ENCODE measurements at regions not wholly inside any gene's neighbourhood (a gene's known extent, or its start where the extent isn't known, plus 50 kb on each side); places are given as distances from the start of the nearest gene placed in this dataset.

DNA sequence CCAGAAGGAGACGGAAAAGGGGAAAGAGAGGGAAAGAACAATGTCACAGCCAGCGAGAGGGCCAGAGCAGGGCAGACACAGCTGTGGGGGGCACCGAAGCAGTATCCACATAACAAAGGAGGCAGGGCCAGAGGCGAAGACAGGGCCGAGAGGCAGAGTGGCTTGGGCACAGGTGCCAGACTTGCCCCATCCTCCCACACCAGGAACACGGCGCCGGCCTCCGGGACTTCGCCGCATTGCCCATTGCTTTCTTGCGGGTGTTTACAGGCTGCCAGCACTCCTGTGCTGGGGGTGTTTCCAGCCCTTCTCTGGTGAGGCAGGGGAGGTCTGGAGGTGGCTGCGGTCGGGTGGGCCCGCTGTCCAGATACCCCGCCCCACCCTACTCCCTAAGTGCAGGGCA is 78.0 kb downstream of the ENGASE start:
- H2BK15ac ChIP-seq (ENCODE audit: low read depth, low read length): no peak overlapping the region
- Mint-ChIP-seq H3K4me1 (peaks cover 18 to 37% of the 10 kb centered on the region in 2 experiments), H3K9me3 (no peaks in the 10 kb centered on the region), H3K27ac (peak overlapping the region; percentile 77 to 80 (median 78); a peak in 5 of 7 replicates), H3K4me3 (no peak overlapping the region), H3K36me3 (ENCODE audit: insufficient read depth in 1 of 3, low read depth in 3 of 3) (no peaks in the 10 kb centered on the region), H3K27me3 (ENCODE audit: low read depth) (no peaks in the 10 kb centered on the region; the same call in 1 of the 2 replicates)
- H2BK120ac ChIP-seq (ENCODE audit: low read depth, low read length, poor library complexity, severe bottlenecking): no peak overlapping the region
- H3K4ac ChIP-seq (ENCODE audit: low read depth, low read length): no peak overlapping the region
- H3K14ac ChIP-seq (ENCODE audit: insufficient read depth, low read length): no peak overlapping the region
- no peak overlapping the region for H3K56ac ChIP-seq (ENCODE audit: insufficient read length, low read depth, low read length)
- TF ChIP-seq, protein P1, sequence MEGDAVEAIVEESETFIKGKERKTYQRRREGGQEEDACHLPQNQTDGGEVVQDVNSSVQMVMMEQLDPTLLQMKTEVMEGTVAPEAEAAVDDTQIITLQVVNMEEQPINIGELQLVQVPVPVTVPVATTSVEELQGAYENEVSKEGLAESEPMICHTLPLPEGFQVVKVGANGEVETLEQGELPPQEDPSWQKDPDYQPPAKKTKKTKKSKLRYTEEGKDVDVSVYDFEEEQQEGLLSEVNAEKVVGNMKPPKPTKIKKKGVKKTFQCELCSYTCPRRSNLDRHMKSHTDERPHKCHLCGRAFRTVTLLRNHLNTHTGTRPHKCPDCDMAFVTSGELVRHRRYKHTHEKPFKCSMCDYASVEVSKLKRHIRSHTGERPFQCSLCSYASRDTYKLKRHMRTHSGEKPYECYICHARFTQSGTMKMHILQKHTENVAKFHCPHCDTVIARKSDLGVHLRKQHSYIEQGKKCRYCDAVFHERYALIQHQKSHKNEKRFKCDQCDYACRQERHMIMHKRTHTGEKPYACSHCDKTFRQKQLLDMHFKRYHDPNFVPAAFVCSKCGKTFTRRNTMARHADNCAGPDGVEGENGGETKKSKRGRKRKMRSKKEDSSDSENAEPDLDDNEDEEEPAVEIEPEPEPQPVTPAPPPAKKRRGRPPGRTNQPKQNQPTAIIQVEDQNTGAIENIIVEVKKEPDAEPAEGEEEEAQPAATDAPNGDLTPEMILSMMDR (conservative IDR thresholded peaks at IDR 0.05): no peak
- no peak overlapping the region for H3K18ac ChIP-seq (ENCODE audit: insufficient read length, low read depth, low read length)
- H4K91ac ChIP-seq (ENCODE audit: insufficient read length, low read depth, low read length): no peak overlapping the region
- no CpG with 5 or more reads among the region's 16 CpGs for WGBS (ENCODE audit: extremely low coverage, insufficient read length, low lambda C conversion rate)
- no peak overlapping the region for H3K9ac ChIP-seq (ENCODE audit: extremely low read depth, insufficient read length, low read length)
- H3K27ac ChIP-seq (ENCODE audit: insufficient read length, low read depth, low read length): no peak overlapping the region
- H3K23me2 ChIP-seq (ENCODE audit: insufficient read length, low read depth, low read length, poor library complexity, severe bottlenecking): no peaks in the 10 kb centered on the region
- no peaks in the 10 kb centered on the region for H3K79me2 ChIP-seq (ENCODE audit: insufficient read depth, low read length)
- no peak overlapping the region for H3T11ph ChIP-seq (ENCODE audit: low read length)
- no peak overlapping the region for H2BK12ac ChIP-seq (ENCODE audit: insufficient read length, low read depth, low read length)
- H2BK5ac ChIP-seq (ENCODE audit: insufficient read length, low read length): no peak overlapping the region
- H3K4me2 ChIP-seq (ENCODE audit: insufficient read depth, insufficient read length, low read length): no peak overlapping the region
- DNase-seq: no peak
- H4K20me1 ChIP-seq (ENCODE audit: control insufficient read depth, insufficient read depth, insufficient read length): no peaks in the 10 kb centered on the region
- H3K27me3 ChIP-seq (ENCODE audit: insufficient read depth, low read length): no peaks in the 10 kb centered on the region
- H2AK5ac ChIP-seq (ENCODE audit: insufficient read length, low read length): no peak overlapping the region
- H3K79me1 ChIP-seq (ENCODE audit: insufficient read depth, low read depth, low read length, poor library complexity, severe bottlenecking): no peaks in the 10 kb centered on the region
- H3K4me1 ChIP-seq (ENCODE audit: insufficient read depth, low read length): no peaks in the 10 kb centered on the region
- no peak overlapping the region for H3K23ac ChIP-seq (ENCODE audit: insufficient read length, low read depth, low read length)
- no peak overlapping the region for H2AFZ ChIP-seq (ENCODE audit: low read length)
- H2BK20ac ChIP-seq (ENCODE audit: low read depth, low read length, poor library complexity, severe bottlenecking): no peak overlapping the region
- no peak overlapping the region for H4K5ac ChIP-seq (ENCODE audit: insufficient read length, low read depth, low read length)
- no peak overlapping the region for H4K8ac ChIP-seq (replicated peaks; ENCODE audit: insufficient read length, low read depth, low read length)
- no peaks in the 10 kb centered on the region for H3K9me3 ChIP-seq (ENCODE audit: control insufficient read depth, low read depth, low read length)

All from H9 (cell line).